Esophagus muscularis mucosa (tissue), 4 donors: ENCODE measurements at regions not wholly inside any gene's neighbourhood (a gene's known extent, or its start where the extent isn't known, plus 50 kb on each side); places are given as distances from the start of the nearest gene placed in this dataset.

Experiments used
- DNase-seq: peaks from one replicate; pipeline ENCODE4 v3.0.0-alpha.2; 2017; ENCODE audit errors: extremely low spot score
- H3K27ac ChIP-seq, 4 donors: fragments of 200-600 bp; sonication (generic); replicated peaks in 1 of 4; 1 replicate in 3 of 4; 2 replicates in 1 of 4; pipeline ENCODE4 v1.5.1; 2016 to 2019; ENCODE audit warnings: mild to moderate bottlenecking in 1 of 4
- H3K27me3 ChIP-seq, 4 donors: fragments of 200-600 bp; sonication (generic); one replicate each; pipeline versions ENCODE4 v1.5.1 to v1.6.0; 2016 to 2019
- H3K36me3 ChIP-seq, 4 donors: fragments of 200-600 bp; sonication (generic); one replicate each; pipeline ENCODE4 v1.5.1; 2016 to 2019
- H3K4me1 ChIP-seq, 4 donors: fragments of 200-600 bp; sonication (generic); one replicate each; pipeline ENCODE4 v1.5.1; 2016 to 2019
- H3K4me3 ChIP-seq, 4 donors: fragments of 200-600 bp; sonication (generic); 1 replicate in 2 of 4; 2 replicates in 2 of 4; pipeline ENCODE4 v1.5.1; 2016 to 2019; ENCODE audit warnings: mild to moderate bottlenecking in 4 of 4, moderate library complexity in 1 of 4
- H3K9me3 ChIP-seq, 4 donors: fragments of 200-600 bp; sonication (generic); 1 replicate in 3 of 4; 2 replicates in 1 of 4; pipeline ENCODE4 v1.5.1; 2016 to 2019
- EP300 ChIP-seq: sonication (generic); formaldehyde crosslinking; IDR thresholded peaks from one replicate; pipeline ENCODE4 v1.6.1; 2017; ENCODE audit warnings: antibody characterized with exemption
- POLR2A ChIP-seq: fragments of 450-650 bp; IDR thresholded peaks from one replicate; pipeline ENCODE4 v1.6.1; 2017; ENCODE audit warnings: antibody characterized with exemption, moderate library complexity, mild to moderate bottlenecking, low read depth
- POLR2AphosphoS5 ChIP-seq, 2 donors: sonication (generic); formaldehyde crosslinking; IDR thresholded peaks; one replicate each; pipeline ENCODE4 v1.6.1; 2017; ENCODE audit warnings: antibody characterized with exemption in 2 of 2
- WGBS: methylation state at CpG from one replicate; pipeline ENCODE4 v1.1.5; 2018; 5-methylcytosine and 5-hydroxymethylcytosine counted together
- intact Hi-C: fragments of 100-400 bp; cut with DNase I; formaldehyde crosslinking; loops from one replicate; pipeline ENCODE4 v1.15.1; 2023
- TF ChIP-seq, protein P1 (sequence below), 3 experiments: fragments of 200-600 bp in 2 of 3; fragments of 450-650 bp in 1 of 3; sonication (generic) in 2 of 3; IDR thresholded peaks; one replicate each; pipeline ENCODE4 v1.5.1; 2017 to 2019; ENCODE audit warnings: antibody characterized with exemption in 3 of 3, mild to moderate bottlenecking in 2 of 3, moderate library complexity in 1 of 3

DNA sequence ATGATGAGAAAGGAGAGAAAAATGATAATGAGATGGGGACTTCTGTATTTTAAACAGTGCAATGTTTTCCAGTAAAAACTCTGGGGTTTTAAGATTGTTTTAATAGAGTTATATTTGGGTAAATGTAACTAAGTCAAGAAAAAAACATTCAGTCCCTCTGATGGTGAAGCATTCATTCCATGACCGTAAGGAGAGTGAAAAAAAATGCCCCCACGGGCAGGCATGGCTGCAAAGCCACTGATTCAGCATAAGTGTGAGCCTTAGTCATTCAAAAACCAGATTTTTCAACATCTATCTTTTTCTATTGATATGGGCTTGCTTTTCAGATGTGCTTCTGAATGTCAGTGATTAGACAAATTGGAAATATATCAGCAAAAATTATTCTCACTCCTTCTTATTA is 957.8 kb downstream of the SLC4A3 start:
- DNase-seq: no peak
- H3K27me3 ChIP-seq: peaks cover 0 to 9% (median 0%) of the 10 kb centered on the region in 4 donors
- TF ChIP-seq POLR2A (no peak), EP300 (no peak), POLR2AphosphoS5 (IDR thresholded peaks at IDR 0.05) (no peak)
- TF ChIP-seq, protein P1, sequence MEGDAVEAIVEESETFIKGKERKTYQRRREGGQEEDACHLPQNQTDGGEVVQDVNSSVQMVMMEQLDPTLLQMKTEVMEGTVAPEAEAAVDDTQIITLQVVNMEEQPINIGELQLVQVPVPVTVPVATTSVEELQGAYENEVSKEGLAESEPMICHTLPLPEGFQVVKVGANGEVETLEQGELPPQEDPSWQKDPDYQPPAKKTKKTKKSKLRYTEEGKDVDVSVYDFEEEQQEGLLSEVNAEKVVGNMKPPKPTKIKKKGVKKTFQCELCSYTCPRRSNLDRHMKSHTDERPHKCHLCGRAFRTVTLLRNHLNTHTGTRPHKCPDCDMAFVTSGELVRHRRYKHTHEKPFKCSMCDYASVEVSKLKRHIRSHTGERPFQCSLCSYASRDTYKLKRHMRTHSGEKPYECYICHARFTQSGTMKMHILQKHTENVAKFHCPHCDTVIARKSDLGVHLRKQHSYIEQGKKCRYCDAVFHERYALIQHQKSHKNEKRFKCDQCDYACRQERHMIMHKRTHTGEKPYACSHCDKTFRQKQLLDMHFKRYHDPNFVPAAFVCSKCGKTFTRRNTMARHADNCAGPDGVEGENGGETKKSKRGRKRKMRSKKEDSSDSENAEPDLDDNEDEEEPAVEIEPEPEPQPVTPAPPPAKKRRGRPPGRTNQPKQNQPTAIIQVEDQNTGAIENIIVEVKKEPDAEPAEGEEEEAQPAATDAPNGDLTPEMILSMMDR (IDR thresholded peaks at IDR 0.05): no peak
- H3K4me3 ChIP-seq: no peak overlapping the region
- intact Hi-C loops: no loop called here
- H3K9me3 ChIP-seq: no peaks in the 10 kb centered on the region
- no peaks in the 10 kb centered on the region for H3K4me1 ChIP-seq
- no peaks in the 10 kb centered on the region for H3K36me3 ChIP-seq
- no peak overlapping the region for H3K27ac ChIP-seq
- WGBS: 33% methylated on average over 2 of the region's 2 CpGs

DNA sequence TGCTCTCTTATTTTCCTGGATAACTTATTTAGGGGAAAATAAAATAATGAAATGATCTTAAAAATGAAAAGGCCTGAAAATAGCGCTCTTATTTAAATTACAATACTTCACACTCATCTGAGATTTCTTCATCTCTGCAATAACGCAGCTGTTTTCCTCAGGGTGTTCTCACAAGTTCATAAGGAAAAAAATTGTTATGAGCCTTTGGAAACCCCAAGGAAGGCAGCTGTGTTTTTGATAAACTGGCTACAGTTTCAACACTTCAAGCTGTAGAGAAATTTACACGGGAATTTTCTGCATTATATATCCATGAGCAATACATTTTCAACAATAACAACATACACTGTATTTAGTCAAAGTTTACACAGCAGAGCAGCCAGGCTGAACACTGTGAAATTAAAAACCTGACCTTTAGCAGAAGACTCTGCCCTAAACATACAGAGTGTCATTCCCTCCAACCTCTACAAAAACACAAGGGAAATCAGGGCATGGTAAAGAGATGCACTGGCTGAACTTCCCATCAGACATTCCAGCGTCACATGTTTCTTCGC is 959.6 kb downstream of the SLC4A3 start:
- Histone ChIP-seq H3K4me3 (no peak overlapping the region), H3K36me3 (no peaks in the 10 kb centered on the region), H3K27me3 (peaks cover 0 to 9% (median 0%) of the 10 kb centered on the region in 4 donors), H3K27ac (no peak overlapping the region), H3K4me1 (no peaks in the 10 kb centered on the region), H3K9me3 (no peaks in the 10 kb centered on the region)
- no peak for DNase-seq
- intact Hi-C loops: no loop called here
- 44% methylated on average over 5 of the region's 5 CpGs for WGBS
- TF ChIP-seq, protein P1 (IDR thresholded peaks at IDR 0.05): no peak
- no peak for TF ChIP-seq POLR2AphosphoS5 (IDR thresholded peaks at IDR 0.05)
- TF ChIP-seq POLR2A: no peak
- TF ChIP-seq EP300: no peak

DNA sequence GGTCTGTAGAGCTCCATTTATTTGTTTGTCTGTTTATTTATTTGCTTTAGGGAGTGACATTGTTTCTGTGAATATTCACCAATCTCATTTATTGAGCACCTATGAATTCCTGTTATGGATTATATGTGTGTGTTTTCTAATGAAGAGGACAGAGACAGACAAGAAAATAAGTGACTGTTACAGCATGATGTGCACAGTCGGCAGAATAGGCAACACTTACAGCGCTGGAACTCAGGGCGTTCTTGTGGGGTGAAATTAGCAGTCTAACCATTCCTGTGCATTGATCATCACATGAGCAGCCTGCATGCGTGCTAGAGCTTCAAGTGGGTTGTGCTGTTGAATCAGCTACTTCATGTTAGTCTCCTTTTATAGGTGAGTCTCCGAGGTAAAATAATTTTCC is 960.7 kb downstream of the SLC4A3 start:
- WGBS: 94% methylated on average over 5 of the region's 5 CpGs
- intact Hi-C loops: no loop called here
- peaks cover 0 to 9% (median 0%) of the 10 kb centered on the region in 4 donors for H3K27me3 ChIP-seq
- DNase-seq: no peak
- H3K4me1 ChIP-seq: no peaks in the 10 kb centered on the region
- TF ChIP-seq POLR2A: no peak
- TF ChIP-seq POLR2AphosphoS5 (IDR thresholded peaks at IDR 0.05): no peak
- no peak for TF ChIP-seq EP300
- TF ChIP-seq, protein P1 (IDR thresholded peaks at IDR 0.05): no peak
- H3K4me3 ChIP-seq: no peak overlapping the region
- H3K27ac ChIP-seq: no peak overlapping the region
- no peaks in the 10 kb centered on the region for H3K9me3 ChIP-seq
- no peaks in the 10 kb centered on the region for H3K36me3 ChIP-seq

DNA sequence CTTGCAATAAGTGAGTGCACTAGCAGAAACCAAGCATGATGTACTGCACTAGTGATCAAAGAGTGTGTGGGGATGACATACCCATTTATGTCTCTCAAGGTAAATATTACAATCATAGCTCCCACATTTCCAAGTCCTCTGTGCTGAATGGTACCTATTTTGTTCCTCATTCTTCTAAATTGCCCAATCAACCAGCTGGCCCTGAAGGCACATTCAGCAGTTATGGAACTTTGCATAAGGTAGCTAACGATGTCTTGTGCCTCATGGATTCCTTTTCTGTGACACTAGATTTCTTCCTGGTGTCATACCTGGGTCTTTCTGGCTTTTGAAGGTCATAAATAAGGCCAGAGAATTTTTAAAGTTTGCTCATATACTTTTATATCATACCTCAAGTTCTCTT is 963.0 kb downstream of the SLC4A3 start:
- TF ChIP-seq EP300: no peak
- no peak for TF ChIP-seq POLR2AphosphoS5 (IDR thresholded peaks at IDR 0.05)
- no peak for TF ChIP-seq POLR2A
- TF ChIP-seq, protein P1 (IDR thresholded peaks at IDR 0.05): no peak
- H3K27me3 ChIP-seq: peaks cover 0 to 9% (median 0%) of the 10 kb centered on the region in 4 donors
- H3K4me1 ChIP-seq: no peaks in the 10 kb centered on the region
- 96% methylated on average over 1 of the region's 1 CpG for WGBS
- no peak for DNase-seq
- H3K36me3 ChIP-seq: no peaks in the 10 kb centered on the region
- no peak overlapping the region for H3K4me3 ChIP-seq
- H3K27ac ChIP-seq: no peak overlapping the region
- intact Hi-C loops: no loop called here
- no peaks in the 10 kb centered on the region for H3K9me3 ChIP-seq

DNA sequence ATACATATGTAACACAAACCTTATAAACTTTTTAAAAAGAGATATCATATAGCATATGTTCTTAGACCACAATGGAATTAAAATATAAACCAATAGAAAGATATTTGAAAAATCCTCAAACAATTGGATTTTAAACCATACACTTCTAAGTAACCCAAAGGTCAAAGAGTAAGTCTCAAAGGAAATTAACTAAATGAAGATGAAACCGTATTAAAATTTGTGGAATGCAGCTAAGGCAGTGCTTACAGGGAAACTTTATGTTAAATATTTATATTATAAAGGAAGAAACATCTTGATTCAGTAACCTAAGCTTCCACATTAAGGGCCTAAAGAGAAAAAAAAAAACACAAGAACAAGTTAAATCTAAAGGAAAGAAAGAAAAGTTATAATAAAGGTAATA is 966.1 kb downstream of the SLC4A3 start:
- Histone ChIP-seq H3K4me3 (no peak overlapping the region), H3K27ac (no peak overlapping the region), H3K9me3 (no peaks in the 10 kb centered on the region), H3K27me3 (no peaks in the 10 kb centered on the region), H3K36me3 (no peaks in the 10 kb centered on the region), H3K4me1 (no peaks in the 10 kb centered on the region)
- intact Hi-C loops: no loop called here
- TF ChIP-seq EP300 (no peak), POLR2A (no peak), POLR2AphosphoS5 (IDR thresholded peaks at IDR 0.05) (no peak)
- TF ChIP-seq, protein P1 (IDR thresholded peaks at IDR 0.05): no peak
- DNase-seq: no peak
- 60% methylated on average over 1 of the region's 1 CpG for WGBS
